WTC11 (cell line): ENCODE measurements at regions not wholly inside any gene's neighbourhood (a gene's known extent, or its start where the extent isn't known, plus 50 kb on each side); places are given as distances from the start of the nearest gene placed in this dataset.
A peak's percentile ranks its signal among the peaks of the same experiment; 100 is the strongest.

Source experiments
- ATAC-seq: fragments of 200-7000 bp; cut with Tn5 transposase; 2 replicates; pipeline ENCODE4 v1.10.0; 2021; ENCODE audit warnings: mild to moderate bottlenecking, moderate library complexity
- CTCF ChIA-PET: fragments of 300-600 bp; sonication (Branson Sonifier 250); formaldehyde crosslinking; loops from one replicate; lab custom pipeline; 2021; ENCODE audit warnings: antibody characterized with exemption; lab: Charles Lee
- POLR2A ChIA-PET: fragments of 350-600 bp; sonication (Branson Sonifier 250); formaldehyde crosslinking; loops from one replicate; lab custom pipeline; 2021; ENCODE audit warnings: antibody characterized with exemption; lab: Charles Lee
- DNase-seq: peaks from one replicate; pipeline ENCODE4 v3.0.0; 2021; ENCODE audit warnings: low spot score
- H3K27ac Mint-ChIP-seq: 2 replicates; pipeline ENCODE4 v1.8.0; 2021; ENCODE audit warnings: mixed read lengths
- H3K27me3 Mint-ChIP-seq: 2 replicates; pipeline ENCODE4 v1.8.0; 2021; ENCODE audit warnings: low read depth, mild to moderate bottlenecking, moderate library complexity, mixed read lengths
- H3K36me3 Mint-ChIP-seq: 2 replicates; pipeline ENCODE4 v1.8.0; 2021; ENCODE audit warnings: mixed read lengths
- H3K4me1 Mint-ChIP-seq: 2 replicates; pipeline ENCODE4 v1.8.0; 2022; ENCODE audit warnings: mixed read lengths
- H3K4me3 Mint-ChIP-seq: 2 replicates; pipeline ENCODE4 v1.8.0; 2021; ENCODE audit warnings: mild to moderate bottlenecking, moderate library complexity, mixed read lengths
- H3K9me3 Mint-ChIP-seq: 2 replicates; pipeline ENCODE4 v1.8.0; 2021; ENCODE audit warnings: mixed read lengths
- ERG ChIP-seq: fragments of 250-450 bp; sonication (Bioruptor Pico); IDR thresholded peaks from 2 replicates; pipeline ENCODE4 v1.8.0; 2021; ENCODE audit warnings: mild to moderate bottlenecking
- ETV6 ChIP-seq: sonication (generic); formaldehyde crosslinking; IDR thresholded peaks from 2 replicates; pipeline ENCODE4 v1.8.1; 2022; ENCODE audit warnings: mild to moderate bottlenecking, missing genetic modification reagents
- FOXP1 ChIP-seq: sonication (generic); formaldehyde crosslinking; IDR thresholded peaks from 2 replicates; pipeline ENCODE4 v1.8.0; 2022; ENCODE audit warnings: missing genetic modification reagents, mild to moderate bottlenecking, moderate library complexity, borderline replicate concordance
- GRHL2 ChIP-seq: fragments of 250-450 bp; sonication (Bioruptor Pico); IDR thresholded peaks from 2 replicates; pipeline ENCODE4 v1.8.0; 2022; ENCODE audit warnings: mild to moderate bottlenecking, moderate library complexity; ENCODE audit not compliant: insufficient replicate concordance, severe bottlenecking
- HMGA2 ChIP-seq: fragments of 250-450 bp; sonication (Bioruptor Pico); IDR thresholded peaks from 2 replicates; pipeline ENCODE4 v1.4.0; 2021; ENCODE audit warnings: mild to moderate bottlenecking, moderate library complexity
- MXD4 ChIP-seq: fragments of 250-450 bp; sonication (Bioruptor Pico); IDR thresholded peaks from 2 replicates; pipeline ENCODE4 v1.8.0; 2021; ENCODE audit warnings: mild to moderate bottlenecking, moderate library complexity, borderline replicate concordance
- MYBL2 ChIP-seq: sonication (generic); formaldehyde crosslinking; IDR thresholded peaks from 2 replicates; pipeline ENCODE4 v1.8.1; 2023; ENCODE audit warnings: mild to moderate bottlenecking, moderate library complexity, missing genetic modification reagents
- NFATC4 ChIP-seq: fragments of 250-450 bp; sonication (Bioruptor Pico); IDR thresholded peaks from 2 replicates; pipeline ENCODE4 v1.9.0; 2021; ENCODE audit warnings: mild to moderate bottlenecking
- NFYB ChIP-seq: sonication (generic); formaldehyde crosslinking; conservative IDR thresholded peaks from 2 replicates; pipeline ENCODE4 v1.8.0; 2022; ENCODE audit warnings: low read depth, missing genetic modification reagents
- RORB ChIP-seq: fragments of 250-450 bp; sonication (Bioruptor Pico); IDR thresholded peaks from 2 replicates; pipeline ENCODE4 v1.9.0; 2021; ENCODE audit warnings: mild to moderate bottlenecking
- STAT6 ChIP-seq: sonication (generic); formaldehyde crosslinking; conservative IDR thresholded peaks from 2 replicates; pipeline ENCODE4 v1.8.1; 2023; ENCODE audit warnings: mild to moderate bottlenecking, low read depth, missing genetic modification reagents, moderate library complexity
- TEAD4 ChIP-seq: sonication (generic); formaldehyde crosslinking; IDR thresholded peaks from 2 replicates; pipeline ENCODE4 v1.8.0; 2022; ENCODE audit warnings: mild to moderate bottlenecking, missing genetic modification reagents
- USF1 ChIP-seq: sonication (generic); formaldehyde crosslinking; IDR thresholded peaks from 2 replicates; pipeline ENCODE4 v1.8.0; 2022; ENCODE audit warnings: mild to moderate bottlenecking, missing genetic modification reagents
- ZBTB21 ChIP-seq: sonication (generic); formaldehyde crosslinking; IDR thresholded peaks from 2 replicates; pipeline ENCODE4 v1.8.1; 2023; ENCODE audit warnings: mild to moderate bottlenecking, missing genetic modification reagents, borderline replicate concordance
- ZNF317 ChIP-seq: sonication (generic); formaldehyde crosslinking; IDR thresholded peaks from 2 replicates; pipeline ENCODE4 v1.8.1; 2023; ENCODE audit warnings: low read depth, mild to moderate bottlenecking, moderate library complexity, missing genetic modification reagents, borderline replicate concordance
- TF ChIP-seq, protein P1 (sequence below): sonication (generic); formaldehyde crosslinking; IDR thresholded peaks from 2 replicates; pipeline ENCODE4 v1.8.1; 2023; ENCODE audit warnings: mild to moderate bottlenecking, missing genetic modification reagents
- TF ChIP-seq, protein P2 (sequence below): sonication (generic); formaldehyde crosslinking; IDR thresholded peaks from 2 replicates; pipeline ENCODE4 v1.8.0; 2023; ENCODE audit warnings: missing genetic modification reagents, mild to moderate bottlenecking, borderline replicate concordance

- Mint-ChIP-seq H3K9me3 (no peaks in the 10 kb centered on the region), H3K27me3 (no peaks in the 10 kb centered on the region)
- no peak for TF ChIP-seq ERG (CRISPR knock-in tag)
- TF ChIP-seq GRHL2: no peak
- no peak for TF ChIP-seq STAT6
- no peak for TF ChIP-seq ETV6 (CRISPR knock-in tag)
- TF ChIP-seq, protein P1, sequence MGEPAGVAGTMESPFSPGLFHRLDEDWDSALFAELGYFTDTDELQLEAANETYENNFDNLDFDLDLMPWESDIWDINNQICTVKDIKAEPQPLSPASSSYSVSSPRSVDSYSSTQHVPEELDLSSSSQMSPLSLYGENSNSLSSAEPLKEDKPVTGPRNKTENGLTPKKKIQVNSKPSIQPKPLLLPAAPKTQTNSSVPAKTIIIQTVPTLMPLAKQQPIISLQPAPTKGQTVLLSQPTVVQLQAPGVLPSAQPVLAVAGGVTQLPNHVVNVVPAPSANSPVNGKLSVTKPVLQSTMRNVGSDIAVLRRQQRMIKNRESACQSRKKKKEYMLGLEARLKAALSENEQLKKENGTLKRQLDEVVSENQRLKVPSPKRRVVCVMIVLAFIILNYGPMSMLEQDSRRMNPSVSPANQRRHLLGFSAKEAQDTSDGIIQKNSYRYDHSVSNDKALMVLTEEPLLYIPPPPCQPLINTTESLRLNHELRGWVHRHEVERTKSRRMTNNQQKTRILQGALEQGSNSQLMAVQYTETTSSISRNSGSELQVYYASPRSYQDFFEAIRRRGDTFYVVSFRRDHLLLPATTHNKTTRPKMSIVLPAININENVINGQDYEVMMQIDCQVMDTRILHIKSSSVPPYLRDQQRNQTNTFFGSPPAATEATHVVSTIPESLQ: no peak
- TF ChIP-seq ZBTB21: no peak
- TF ChIP-seq MXD4 (CRISPR knock-in tag): no peak
- no peak for TF ChIP-seq NFYB (CRISPR knock-in tag)
- TF ChIP-seq, protein P2, sequence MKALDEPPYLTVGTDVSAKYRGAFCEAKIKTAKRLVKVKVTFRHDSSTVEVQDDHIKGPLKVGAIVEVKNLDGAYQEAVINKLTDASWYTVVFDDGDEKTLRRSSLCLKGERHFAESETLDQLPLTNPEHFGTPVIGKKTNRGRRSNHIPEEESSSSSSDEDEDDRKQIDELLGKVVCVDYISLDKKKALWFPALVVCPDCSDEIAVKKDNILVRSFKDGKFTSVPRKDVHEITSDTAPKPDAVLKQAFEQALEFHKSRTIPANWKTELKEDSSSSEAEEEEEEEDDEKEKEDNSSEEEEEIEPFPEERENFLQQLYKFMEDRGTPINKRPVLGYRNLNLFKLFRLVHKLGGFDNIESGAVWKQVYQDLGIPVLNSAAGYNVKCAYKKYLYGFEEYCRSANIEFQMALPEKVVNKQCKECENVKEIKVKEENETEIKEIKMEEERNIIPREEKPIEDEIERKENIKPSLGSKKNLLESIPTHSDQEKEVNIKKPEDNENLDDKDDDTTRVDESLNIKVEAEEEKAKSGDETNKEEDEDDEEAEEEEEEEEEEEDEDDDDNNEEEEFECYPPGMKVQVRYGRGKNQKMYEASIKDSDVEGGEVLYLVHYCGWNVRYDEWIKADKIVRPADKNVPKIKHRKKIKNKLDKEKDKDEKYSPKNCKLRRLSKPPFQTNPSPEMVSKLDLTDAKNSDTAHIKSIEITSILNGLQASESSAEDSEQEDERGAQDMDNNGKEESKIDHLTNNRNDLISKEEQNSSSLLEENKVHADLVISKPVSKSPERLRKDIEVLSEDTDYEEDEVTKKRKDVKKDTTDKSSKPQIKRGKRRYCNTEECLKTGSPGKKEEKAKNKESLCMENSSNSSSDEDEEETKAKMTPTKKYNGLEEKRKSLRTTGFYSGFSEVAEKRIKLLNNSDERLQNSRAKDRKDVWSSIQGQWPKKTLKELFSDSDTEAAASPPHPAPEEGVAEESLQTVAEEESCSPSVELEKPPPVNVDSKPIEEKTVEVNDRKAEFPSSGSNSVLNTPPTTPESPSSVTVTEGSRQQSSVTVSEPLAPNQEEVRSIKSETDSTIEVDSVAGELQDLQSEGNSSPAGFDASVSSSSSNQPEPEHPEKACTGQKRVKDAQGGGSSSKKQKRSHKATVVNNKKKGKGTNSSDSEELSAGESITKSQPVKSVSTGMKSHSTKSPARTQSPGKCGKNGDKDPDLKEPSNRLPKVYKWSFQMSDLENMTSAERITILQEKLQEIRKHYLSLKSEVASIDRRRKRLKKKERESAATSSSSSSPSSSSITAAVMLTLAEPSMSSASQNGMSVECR (CRISPR knock-in tag): no peak
- TF ChIP-seq TEAD4 (CRISPR knock-in tag): no peak
- TF ChIP-seq, all 79 proteins: peak for 0
Observed at GRCh38 chr1:65068202-65069010, 79.6 kb upstream of the AK4 start.

GRCh38 chr1:65069011-65069565, 78.9 kb upstream of the AK4 start:
- H3K4me1 Mint-ChIP-seq: peaks cover 45% of the 10 kb centered on the region
- H3K36me3 Mint-ChIP-seq: peaks cover 4% of the 10 kb centered on the region
- ChIA-PET POLR2A (no interaction called here), CTCF (interaction anchor here (1.8 kb wide), 1 partner anchor 140 kb away, joined by 4 read pairs; no protein-coding TSS in a partner anchor)
- ATAC-seq (no peak), DNase-seq (no peak)
- no peaks in the 10 kb centered on the region for H3K9me3 Mint-ChIP-seq
- H3K4me3 Mint-ChIP-seq: peak overlapping the region; percentile 94
- H3K27me3 Mint-ChIP-seq: no peaks in the 10 kb centered on the region
- H3K27ac Mint-ChIP-seq: peak overlapping the region; percentile 81
- TF ChIP-seq ZNF317 (CRISPR knock-in tag): no peak
- TF ChIP-seq, protein P2 (CRISPR knock-in tag): no peak
- TF ChIP-seq NFATC4 (CRISPR knock-in tag): no peak
- no peak for TF ChIP-seq USF1 (CRISPR knock-in tag)
- no peak for TF ChIP-seq HMGA2 (CRISPR knock-in tag)
- no peak for TF ChIP-seq RORB
- no peak for TF ChIP-seq FOXP1
- TF ChIP-seq MYBL2 (CRISPR knock-in tag): no peak

More at GRCh38 chr1:65068202-65069010, 79.6 kb upstream of the AK4 start:
- H3K36me3 Mint-ChIP-seq: peaks cover 4% of the 10 kb centered on the region
- CTCF ChIA-PET: interaction anchor here (1.8 kb wide), 1 partner anchor 140 kb away, joined by 4 read pairs; no protein-coding TSS in a partner anchor
- peak overlapping the region; percentile 81 for H3K27ac Mint-ChIP-seq
- peak overlapping the region; percentile 94 for H3K4me3 Mint-ChIP-seq
- POLR2A ChIA-PET: interaction anchor here (1.4 kb wide), 1 partner anchor 102 kb away, joined by 3 read pairs; the partner anchor contains the start of gene JAK1
- ATAC-seq: peak; percentile 10
- peaks cover 47% of the 10 kb centered on the region for H3K4me1 Mint-ChIP-seq
- DNase-seq: no peak
